Kidney (tissue), 13 donors: ENCODE measurements at regions not wholly inside any gene's neighbourhood (a gene's known extent, or its start where the extent isn't known, plus 50 kb on each side); places are given as distances from the start of the nearest gene placed in this dataset.

Experiments used
- DNase-seq, 5 donors: peaks; one replicate each; pipeline ENCODE4 v3.0.0-alpha.2; 2013 to 2020
- FAIRE-seq: peaks from 2 replicates; lab custom pipeline; 2012; peaks lifted over from hg19 to GRCh38; lab: Jason Lieb, UNC
- H3K27ac ChIP-seq, 2 donors: one replicate each; pipeline ENCODE4 v1.7.0; 2013; ENCODE audit warnings: low read depth in 2 of 2, low read length in 2 of 2, inconsistent platforms in 1 of 2
- H3K27me3 ChIP-seq: one replicate; pipeline ENCODE4 v1.7.1; 2013; ENCODE audit warnings: low read length, inconsistent platforms; ENCODE audit not compliant: control insufficient read depth, insufficient read depth
- H3K36me3 ChIP-seq, 3 donors: one replicate each; pipeline versions ENCODE4 v1.7.0 to v1.7.1; 2013; ENCODE audit warnings: low read length in 3 of 3, control low read depth in 1 of 3, inconsistent platforms in 1 of 3; ENCODE audit not compliant: insufficient read depth in 3 of 3, control insufficient read depth in 2 of 3
- H3K4me1 ChIP-seq, 3 donors: one replicate each; pipeline versions ENCODE4 v1.7.0 to v1.7.1; 2013; ENCODE audit warnings: low read length in 3 of 3, inconsistent platforms in 1 of 3, low read depth in 1 of 3; ENCODE audit not compliant: control insufficient read depth in 2 of 3, insufficient read depth in 2 of 3
- H3K4me3 ChIP-seq, 3 donors: one replicate each; pipeline versions ENCODE4 v1.7.0 to v1.8.1; 2013; ENCODE audit warnings: low read length in 3 of 3, control low read depth in 1 of 3, inconsistent platforms in 1 of 3
- H3K9ac ChIP-seq, 3 donors: one replicate each; pipeline versions ENCODE4 v1.7.0 to v1.7.1; 2013; ENCODE audit warnings: low read length in 3 of 3, control low read depth in 1 of 3, inconsistent platforms in 1 of 3
- H3K9me3 ChIP-seq, 3 donors: one replicate each; pipeline versions ENCODE4 v1.7.0 to v1.7.1; 2013; ENCODE audit warnings: low read length in 3 of 3, control low read depth in 1 of 3, inconsistent platforms in 1 of 3; ENCODE audit not compliant: control insufficient read depth in 2 of 3, insufficient read depth in 1 of 3
- CTCF ChIP-seq: IDR thresholded peaks from 3 replicates; pipeline ENCODE4 v1.5.1; 2012; ENCODE audit warnings: mild to moderate bottlenecking, moderate library complexity, borderline replicate concordance; ENCODE audit not compliant: insufficient read depth; ENCODE audit errors: extremely low read depth
- intact Hi-C: fragments of 100-400 bp; cut with DNase I; formaldehyde crosslinking; loops from one replicate; pipeline ENCODE4 v1.11.1; 2022
- donor health status: control.
- donor health status: control.
- donor health status: control.
- donor health status: control.
- donor health status: control.
- donor health status: DM: yes; HTN: yes; CAD: no.
- donor health status: Normal renal cell carcinoma (clear cell type).

DNA sequence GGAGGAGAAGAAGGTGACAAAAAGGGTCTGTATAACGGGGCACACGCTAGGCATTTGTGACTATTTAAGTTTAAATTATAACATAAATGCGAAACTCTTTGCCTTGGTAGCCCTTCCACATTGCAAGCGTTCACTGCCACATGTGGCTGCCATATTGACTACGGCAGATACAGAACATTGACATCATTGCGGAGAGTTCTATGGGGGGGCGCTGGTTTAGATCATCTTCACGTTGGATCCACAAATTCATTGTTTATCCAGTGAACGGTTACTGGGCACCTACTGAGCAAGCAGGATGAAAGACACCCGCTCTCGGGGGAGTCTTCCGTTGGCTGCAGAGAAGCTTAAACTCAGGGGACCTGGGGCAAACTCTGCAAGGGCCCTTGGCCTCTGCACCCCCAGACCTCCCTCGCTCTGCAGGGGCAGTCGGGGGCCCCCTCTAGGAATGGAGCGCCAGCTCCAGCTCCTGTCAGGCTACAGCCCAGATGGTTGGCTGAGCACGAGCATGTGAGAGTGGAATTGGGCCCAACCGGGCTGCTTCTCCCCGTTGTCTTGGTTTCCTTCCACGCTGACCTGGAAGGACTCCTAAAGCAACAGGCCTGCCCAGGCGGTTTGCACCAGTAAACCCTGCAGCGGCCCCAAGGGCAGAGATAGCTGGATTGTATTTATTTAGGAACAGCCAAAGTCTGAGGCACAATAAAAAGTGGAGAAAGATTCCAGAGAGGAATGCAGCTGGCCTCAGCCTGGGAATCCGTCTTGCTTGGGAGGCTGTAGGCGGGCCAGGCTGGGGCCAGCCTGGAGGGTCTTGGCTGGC lies 172.2 kb downstream of the SEC14L1 start:
- DNase-seq (peak; percentile 80 to 96 (median 90)), FAIRE-seq (no peak)
- Histone ChIP-seq H3K9me3 (no peaks in the 10 kb centered on the region), H3K9ac (no peak overlapping the region), H3K4me1 (peaks cover 0 to 23% (median 19%) of the 10 kb centered on the region in 3 donors), H3K36me3 (no peaks in the 10 kb centered on the region), H3K4me3 (no peak overlapping the region), H3K27ac (peak overlapping the region; percentile 49 to 53), H3K27me3 (no peaks in the 10 kb centered on the region)
- intact Hi-C loops = no loop called here
- no peak for TF ChIP-seq CTCF

- Histone ChIP-seq H3K27ac (peak overlapping the region; percentile 49 to 53), H3K4me3 (no peak overlapping the region), H3K9ac (no peak overlapping the region), H3K4me1 (peaks cover 0 to 23% (median 21%) of the 10 kb centered on the region in 3 donors), H3K9me3 (no peaks in the 10 kb centered on the region), H3K36me3 (no peaks in the 10 kb centered on the region), H3K27me3 (no peaks in the 10 kb centered on the region)
- DNase-seq (peak in 2 of 5 donors; percentile 30 to 50), FAIRE-seq (no peak)
- intact Hi-C loops = no loop called here
- TF ChIP-seq CTCF = no peak
Measured at GRCh38 chr17:77313831-77314230, 173.1 kb downstream of the SEC14L1 start.

- DNase-seq (peak in 2 of 5 donors; percentile 33 to 62), FAIRE-seq (no peak)
- Histone ChIP-seq H3K4me1 (peaks cover 0 to 25% (median 23%) of the 10 kb centered on the region in 3 donors), H3K27ac (no peak overlapping the region), H3K36me3 (no peaks in the 10 kb centered on the region), H3K4me3 (no peak overlapping the region), H3K9me3 (no peaks in the 10 kb centered on the region), H3K27me3 (no peaks in the 10 kb centered on the region), H3K9ac (no peak overlapping the region)
- intact Hi-C loops = no loop called here
- no peak for TF ChIP-seq CTCF
Measured at GRCh38 chr17:77314601-77315000, 173.8 kb downstream of the SEC14L1 start.
